GM19043 (cell line): ENCODE measurements at regions not wholly inside any gene's neighbourhood (a gene's known extent, or its start where the extent isn't known, plus 50 kb on each side); places are given as distances from the start of the nearest gene placed in this dataset.

ENCODE experiments used
- ATAC-seq: cut with Tn5 transposase; IDR thresholded peaks from one replicate; pipeline ENCODE4 v1.9.1; 2021; ENCODE audit warnings: low read depth; ENCODE audit not compliant: unreplicated experiment

- no peak for ATAC-seq
Measured at GRCh38 chr19:30316560-30317106, 55.6 kb upstream of the ZNF536 start.

- no peak for ATAC-seq
Measured at GRCh38 chr19:30317403-30317802, 54.8 kb upstream of the ZNF536 start.

- no peak for ATAC-seq
Measured at GRCh38 chr19:30318261-30318660, 53.9 kb upstream of the ZNF536 start.

GRCh38 chr19:30318936-30319335 is 53.2 kb upstream of the ZNF536 start:
- ATAC-seq: no peak

- ATAC-seq: no peak
Measured at GRCh38 chr19:30319411-30319810, 52.8 kb upstream of the ZNF536 start.

- ATAC-seq: no peak
Measured at GRCh38 chr19:30319876-30320275, 52.3 kb upstream of the ZNF536 start.

GRCh38 chr19:30320466-30320865 is 51.7 kb upstream of the ZNF536 start:
- no peak for ATAC-seq

GRCh38 chr19:30320916-30321315 is 51.3 kb upstream of the ZNF536 start:
- no peak for ATAC-seq
